ENCODE measurements at regions not wholly inside any gene's neighbourhood (a gene's known extent, or its start where the extent isn't known, plus 50 kb on each side); places are given as distances from the start of the nearest gene placed in this dataset.

GRCh38 chr5:167012123-167013034 is 1279.1 kb upstream of the WWC1 start:
- Mint-ChIP-seq H3K4me3 (no peak overlapping the region), H3K4me1 (no peaks in the 10 kb centered on the region), H3K27me3 (no peaks in the 10 kb centered on the region), H3K27ac (no peak overlapping the region), H3K9me3 (ENCODE audit: low read depth) (peaks cover 11% of the 10 kb centered on the region), H3K36me3 (ENCODE audit: low read depth) (no peaks in the 10 kb centered on the region)
- ATAC-seq (no peak), DNase-seq (no peak)
- intact Hi-C loops (cut with DNase I, micrococcal nuclease): no loop called here
- CTCF ChIA-PET: no interaction called here
- POLR2A ChIA-PET: no interaction called here

GRCh38 chr5:167014401-167015056 is 1276.9 kb upstream of the WWC1 start:
- no peaks in the 10 kb centered on the region for H3K36me3 Mint-ChIP-seq (ENCODE audit: low read depth)

GRCh38 chr5:167020418-167020817 is 1271.0 kb upstream of the WWC1 start:
- Mint-ChIP-seq H3K4me3 (no peak overlapping the region), H3K27ac (no peak overlapping the region)

More at GRCh38 chr5:167014401-167015056, 1276.9 kb upstream of the WWC1 start:
- ATAC-seq (no peak), DNase-seq (no peak)
- Mint-ChIP-seq H3K27me3 (no peaks in the 10 kb centered on the region), H3K27ac (no peak overlapping the region), H3K4me1 (no peaks in the 10 kb centered on the region), H3K4me3 (no peak overlapping the region), H3K9me3 (ENCODE audit: low read depth) (peaks cover 11% of the 10 kb centered on the region)
- ChIA-PET POLR2A (no interaction called here), CTCF (no interaction called here)
- intact Hi-C loops (cut with DNase I, micrococcal nuclease): no loop called here

GRCh38 chr5:167029488-167029887 is 1262.0 kb upstream of the WWC1 start:
- DNase-seq: no peak
- Mint-ChIP-seq H3K4me3 (no peak overlapping the region), H3K9me3 (ENCODE audit: low read depth) (peaks cover 5% of the 10 kb centered on the region), H3K27me3 (no peaks in the 10 kb centered on the region), H3K27ac (no peak overlapping the region), H3K4me1 (no peaks in the 10 kb centered on the region), H3K36me3 (ENCODE audit: low read depth) (no peaks in the 10 kb centered on the region)
- intact Hi-C loops (cut with DNase I, micrococcal nuclease): no loop called here
- POLR2A ChIA-PET: no interaction called here
- CTCF ChIA-PET: interaction anchor here (0.6 kb wide), 1 partner anchor 1031 kb away, joined by 3 read pairs; no protein-coding TSS in a partner anchor
- ATAC-seq: no peak

More at GRCh38 chr5:167020418-167020817, 1271.0 kb upstream of the WWC1 start:
- ATAC-seq (no peak), DNase-seq (no peak)
- intact Hi-C loops (cut with DNase I, micrococcal nuclease): no loop called here
- H3K4me1 Mint-ChIP-seq: no peaks in the 10 kb centered on the region
- POLR2A ChIA-PET: no interaction called here
- H3K36me3 Mint-ChIP-seq (ENCODE audit: low read depth): no peaks in the 10 kb centered on the region
- H3K27me3 Mint-ChIP-seq: no peaks in the 10 kb centered on the region
- CTCF ChIA-PET: no interaction called here
- H3K9me3 Mint-ChIP-seq (ENCODE audit: low read depth): peaks cover 2% of the 10 kb centered on the region

- Mint-ChIP-seq H3K27me3 (no peaks in the 10 kb centered on the region), H3K36me3 (ENCODE audit: low read depth) (no peaks in the 10 kb centered on the region), H3K27ac (no peak overlapping the region), H3K4me3 (no peak overlapping the region), H3K9me3 (ENCODE audit: low read depth) (peaks cover 5% of the 10 kb centered on the region), H3K4me1 (no peaks in the 10 kb centered on the region)
- intact Hi-C loops (cut with DNase I, micrococcal nuclease): no loop called here
- ChIA-PET POLR2A (no interaction called here), CTCF (no interaction called here)
- DNase-seq (peak; percentile 8), ATAC-seq (no peak)
Observed at GRCh38 chr5:167030500-167031120, 1260.8 kb upstream of the WWC1 start.

- intact Hi-C loops (cut with DNase I, micrococcal nuclease): no loop called here
- no peaks in the 10 kb centered on the region for H3K4me1 Mint-ChIP-seq
- POLR2A ChIA-PET: no interaction called here
Observed at GRCh38 chr5:167036585-167036984, 1254.9 kb upstream of the WWC1 start.

GRCh38 chr5:167049043-167049663 is 1242.3 kb upstream of the WWC1 start:
- CTCF ChIA-PET: interaction anchor here (0.9 kb wide), 1 partner anchor 10 kb away, joined by 3 read pairs; no protein-coding TSS in a partner anchor
- DNase-seq (peak; percentile 32), ATAC-seq (peak; percentile 44)
- Mint-ChIP-seq H3K4me1 (no peaks in the 10 kb centered on the region), H3K4me3 (no peak overlapping the region), H3K27ac (no peak overlapping the region), H3K36me3 (ENCODE audit: low read depth) (no peaks in the 10 kb centered on the region), H3K27me3 (no peaks in the 10 kb centered on the region), H3K9me3 (ENCODE audit: low read depth) (peaks cover 2% of the 10 kb centered on the region)
- POLR2A ChIA-PET: no interaction called here
- intact Hi-C loops (cut with DNase I, micrococcal nuclease): loop anchor here in 1 of 2 experiments (5.0 kb wide), 1 partner anchor 1417 kb away; no protein-coding TSS in a partner anchor

More at GRCh38 chr5:167036585-167036984, 1254.9 kb upstream of the WWC1 start:
- H3K36me3 Mint-ChIP-seq (ENCODE audit: low read depth): no peaks in the 10 kb centered on the region
- ATAC-seq (no peak), DNase-seq (no peak)
- no peak overlapping the region for H3K27ac Mint-ChIP-seq
- CTCF ChIA-PET: no interaction called here
- no peaks in the 10 kb centered on the region for H3K27me3 Mint-ChIP-seq
- H3K4me3 Mint-ChIP-seq: no peak overlapping the region
- no peaks in the 10 kb centered on the region for H3K9me3 Mint-ChIP-seq (ENCODE audit: low read depth)

GRCh38 chr5:167049771-167050567 is 1241.5 kb upstream of the WWC1 start:
- Mint-ChIP-seq H3K4me1 (no peaks in the 10 kb centered on the region), H3K36me3 (ENCODE audit: low read depth) (no peaks in the 10 kb centered on the region)

GRCh38 chr5:167050568-167051401 is 1240.7 kb upstream of the WWC1 start:
- CTCF ChIA-PET: no interaction called here
- ATAC-seq: no peak

More at GRCh38 chr5:167049771-167050567, 1241.5 kb upstream of the WWC1 start:
- ChIA-PET CTCF (no interaction called here), POLR2A (no interaction called here)
- no peak for ATAC-seq
- no peaks in the 10 kb centered on the region for H3K27me3 Mint-ChIP-seq
- no peak for DNase-seq
- H3K27ac Mint-ChIP-seq: no peak overlapping the region
- intact Hi-C loops (cut with DNase I, micrococcal nuclease): loop anchor here in 1 of 2 experiments (5.0 kb wide), 1 partner anchor 1418 kb away; no protein-coding TSS in a partner anchor
- peaks cover 2% of the 10 kb centered on the region for H3K9me3 Mint-ChIP-seq (ENCODE audit: low read depth)
- H3K4me3 Mint-ChIP-seq: no peak overlapping the region

GRCh38 chr5:167051402-167051768 is 1240.1 kb upstream of the WWC1 start:
- no peaks in the 10 kb centered on the region for H3K4me1 Mint-ChIP-seq
- H3K4me3 Mint-ChIP-seq: no peak overlapping the region
- peaks cover 2% of the 10 kb centered on the region for H3K9me3 Mint-ChIP-seq (ENCODE audit: low read depth)
- H3K27me3 Mint-ChIP-seq: no peaks in the 10 kb centered on the region
- H3K27ac Mint-ChIP-seq: no peak overlapping the region
- DNase-seq: no peak
- ChIA-PET CTCF (no interaction called here), POLR2A (no interaction called here)
- H3K36me3 Mint-ChIP-seq (ENCODE audit: low read depth): no peaks in the 10 kb centered on the region
- ATAC-seq: no peak
- intact Hi-C loops (cut with DNase I, micrococcal nuclease): no loop called here

More at GRCh38 chr5:167050568-167051401, 1240.7 kb upstream of the WWC1 start:
- H3K36me3 Mint-ChIP-seq (ENCODE audit: low read depth): no peaks in the 10 kb centered on the region
- POLR2A ChIA-PET: no interaction called here
- H3K9me3 Mint-ChIP-seq (ENCODE audit: low read depth): peaks cover 2% of the 10 kb centered on the region
- no peak for DNase-seq
- H3K4me1 Mint-ChIP-seq: no peaks in the 10 kb centered on the region
- no peak overlapping the region for H3K27ac Mint-ChIP-seq
- intact Hi-C loops (cut with DNase I, micrococcal nuclease): no loop called here
- no peak overlapping the region for H3K4me3 Mint-ChIP-seq
- no peaks in the 10 kb centered on the region for H3K27me3 Mint-ChIP-seq
